Aorta (tissue), 5 donors: ENCODE measurements at regions not wholly inside any gene's neighbourhood (a gene's known extent, or its start where the extent isn't known, plus 50 kb on each side); places are given as distances from the start of the nearest gene placed in this dataset.

Source experiments
- ATAC-seq: fragments of 200-7000 bp; cut with Tn5 transposase; one replicate; pipeline ENCODE4 v1.9.1; 2022; ENCODE audit warnings: moderate library complexity; ENCODE audit not compliant: low FRiP score
- DNase-seq, 2 donors: peaks; one replicate each; pipeline ENCODE4 v3.0.0-alpha.2; 2020
- H3K27ac ChIP-seq, 2 donors: one replicate each; pipeline ENCODE4 v1.5.1; 2013; ENCODE audit warnings: low read length in 2 of 2, mild to moderate bottlenecking in 2 of 2, moderate library complexity in 2 of 2, control low read depth in 1 of 2, inconsistent platforms in 1 of 2, low read depth in 1 of 2
- H3K27me3 ChIP-seq, 2 donors: one replicate each; pipeline ENCODE4 v1.6.1; 2013; ENCODE audit warnings: control low read depth in 1 of 2, low read length in 1 of 2, mild to moderate bottlenecking in 1 of 2, moderate library complexity in 1 of 2; ENCODE audit not compliant: insufficient read depth in 2 of 2, control insufficient read depth in 1 of 2
- H3K36me3 ChIP-seq, 2 donors: one replicate each; pipeline ENCODE4 v1.6.1; 2013; ENCODE audit warnings: control low read depth in 1 of 2, low read length in 1 of 2, mild to moderate bottlenecking in 1 of 2; ENCODE audit not compliant: insufficient read depth in 2 of 2, control insufficient read depth in 1 of 2
- H3K4me1 ChIP-seq, 2 donors: one replicate each; pipeline ENCODE4 v1.6.1; 2013; ENCODE audit warnings: low read length in 2 of 2, control low read depth in 1 of 2, mild to moderate bottlenecking in 1 of 2, moderate library complexity in 1 of 2; ENCODE audit not compliant: insufficient read depth in 2 of 2, control insufficient read depth in 1 of 2
- H3K4me3 ChIP-seq, 2 donors: one replicate each; pipeline ENCODE4 v1.5.1; 2013; ENCODE audit warnings: low read length in 2 of 2, control low read depth in 1 of 2, mild to moderate bottlenecking in 1 of 2
- H3K9me3 ChIP-seq: one replicate; pipeline ENCODE4 v1.6.1; 2013; ENCODE audit warnings: mild to moderate bottlenecking, low read length; ENCODE audit not compliant: control insufficient read depth
- WGBS, 2 donors: extraction: QIAGEN DNeasy Blood & Tissue Kit; methylation state at CpG; one replicate each; pipeline ENCODE4 v1.1.7; 2013; 5-methylcytosine and 5-hydroxymethylcytosine counted together
- intact Hi-C, 2 donors: fragments of 100-400 bp; cut with DNase I; formaldehyde crosslinking; loops; one replicate each; pipeline versions ENCODE4 v1.14.2 to v1.15.0; 2022
- donor health status: healthy with polysubstance abuse.
- donor health status: Bipolar disorder and iron deficiency.
- donor health status: DM: no; HTN: no; CAD: no.
- donor health status: DM: no; HTN: no; CAD: no.
- donor health status: DM: yes; HTN: yes; CAD: no.

GRCh38 chr13:23947893-23948292 lies 50.6 kb upstream of the C1QTNF9B start:
- H3K27me3 ChIP-seq: no peaks in the 10 kb centered on the region
- WGBS, 2 donors: 92 to 95% methylated on average over 8 of the region's 8 CpGs
- DNase-seq: no peak

GRCh38 chr13:23949200-23949599 lies 51.9 kb upstream of the C1QTNF9B start:
- ATAC-seq: no peak

More at GRCh38 chr13:23947893-23948292, 50.6 kb upstream of the C1QTNF9B start:
- no peaks in the 10 kb centered on the region for H3K4me1 ChIP-seq
- H3K27ac ChIP-seq: no peak overlapping the region
- no peak overlapping the region for H3K4me3 ChIP-seq
- intact Hi-C loops: no loop called here
- no peaks in the 10 kb centered on the region for H3K9me3 ChIP-seq
- no peak for ATAC-seq
- H3K36me3 ChIP-seq: no peaks in the 10 kb centered on the region

GRCh38 chr13:23949736-23950135 lies 52.4 kb upstream of the C1QTNF9B start:
- no peak for DNase-seq
- no peak for ATAC-seq
- intact Hi-C loops: no loop called here
- no peaks in the 10 kb centered on the region for H3K36me3 ChIP-seq
- no peaks in the 10 kb centered on the region for H3K4me1 ChIP-seq
- H3K27me3 ChIP-seq: no peaks in the 10 kb centered on the region
- H3K4me3 ChIP-seq: no peak overlapping the region
- no peak overlapping the region for H3K27ac ChIP-seq
- H3K9me3 ChIP-seq: no peaks in the 10 kb centered on the region
- 87 to 93% methylated on average over 4 of the region's 4 CpGs for WGBS, 2 donors

More at GRCh38 chr13:23949200-23949599, 51.9 kb upstream of the C1QTNF9B start:
- Histone ChIP-seq H3K9me3 (no peaks in the 10 kb centered on the region), H3K36me3 (no peaks in the 10 kb centered on the region), H3K4me3 (no peak overlapping the region), H3K27ac (no peak overlapping the region), H3K27me3 (no peaks in the 10 kb centered on the region), H3K4me1 (no peaks in the 10 kb centered on the region)
- intact Hi-C loops: no loop called here
- DNase-seq: no peak
- WGBS, 2 donors: 88 to 90% methylated on average over 7 of the region's 7 CpGs

- no peak for DNase-seq
- no peaks in the 10 kb centered on the region for H3K36me3 ChIP-seq
- no peaks in the 10 kb centered on the region for H3K9me3 ChIP-seq
- H3K27ac ChIP-seq: no peak overlapping the region
- no peak for ATAC-seq
- 86 to 88% methylated on average over 10 of the region's 10 CpGs for WGBS, 2 donors
- H3K27me3 ChIP-seq: no peaks in the 10 kb centered on the region
- no peaks in the 10 kb centered on the region for H3K4me1 ChIP-seq
- intact Hi-C loops: no loop called here
- no peak overlapping the region for H3K4me3 ChIP-seq
These were observed 53.6 kb upstream of the C1QTNF9B start for GRCh38 chr13:23950736-23951510.

GRCh38 chr13:23952796-23953195 lies 55.5 kb upstream of the C1QTNF9B start:
- Histone ChIP-seq H3K4me1 (no peaks in the 10 kb centered on the region), H3K27ac (no peak overlapping the region), H3K4me3 (no peak overlapping the region), H3K9me3 (no peaks in the 10 kb centered on the region), H3K36me3 (no peaks in the 10 kb centered on the region), H3K27me3 (no peaks in the 10 kb centered on the region)
- DNase-seq (no peak), ATAC-seq (no peak)
- 94 to 96% methylated on average over 13 of the region's 13 CpGs for WGBS, 2 donors
- intact Hi-C loops: no loop called here

GRCh38 chr13:23953860-23954512 lies 56.7 kb upstream of the C1QTNF9B start:
- no peak for ATAC-seq
- Histone ChIP-seq H3K4me3 (no peak overlapping the region), H3K9me3 (no peaks in the 10 kb centered on the region), H3K4me1 (no peaks in the 10 kb centered on the region), H3K36me3 (no peaks in the 10 kb centered on the region), H3K27ac (no peak overlapping the region), H3K27me3 (no peaks in the 10 kb centered on the region)
- DNase-seq: no peak
- intact Hi-C loops: no loop called here
- WGBS, 2 donors: 86 to 88% methylated on average over 20 of the region's 20 CpGs

- no peaks in the 10 kb centered on the region for H3K36me3 ChIP-seq
- no peak for DNase-seq
- H3K9me3 ChIP-seq: no peaks in the 10 kb centered on the region
- H3K4me1 ChIP-seq: no peaks in the 10 kb centered on the region
- WGBS, 2 donors: 79 to 90% methylated on average over 4 of the region's 4 CpGs
- H3K4me3 ChIP-seq: no peak overlapping the region
- no peak overlapping the region for H3K27ac ChIP-seq
- no peak for ATAC-seq
- no peaks in the 10 kb centered on the region for H3K27me3 ChIP-seq
- intact Hi-C loops: no loop called here
These were observed 57.8 kb upstream of the C1QTNF9B start for GRCh38 chr13:23955064-23955463.

GRCh38 chr13:23956106-23956505 lies 58.8 kb upstream of the C1QTNF9B start:
- 52 to 54% methylated on average over 4 of the region's 4 CpGs for WGBS, 2 donors
- H3K4me3 ChIP-seq: no peak overlapping the region
- H3K27me3 ChIP-seq: no peaks in the 10 kb centered on the region
- H3K36me3 ChIP-seq: no peaks in the 10 kb centered on the region
- intact Hi-C loops: no loop called here
- H3K9me3 ChIP-seq: no peaks in the 10 kb centered on the region
- no peak overlapping the region for H3K27ac ChIP-seq
- no peaks in the 10 kb centered on the region for H3K4me1 ChIP-seq
- DNase-seq (no peak), ATAC-seq (no peak)

- no peaks in the 10 kb centered on the region for H3K27me3 ChIP-seq
- H3K4me1 ChIP-seq: no peaks in the 10 kb centered on the region
- H3K4me3 ChIP-seq: no peak overlapping the region
- no peak overlapping the region for H3K27ac ChIP-seq
- 87 to 88% methylated on average over 4 of the region's 4 CpGs for WGBS, 2 donors
- intact Hi-C loops: no loop called here
- ATAC-seq: no peak
- H3K36me3 ChIP-seq: no peaks in the 10 kb centered on the region
- no peak for DNase-seq
- no peaks in the 10 kb centered on the region for H3K9me3 ChIP-seq
These were observed 60.7 kb upstream of the C1QTNF9B start for GRCh38 chr13:23957981-23958380.
